Thoracic aorta (tissue), 2 donors: ENCODE measurements at regions not wholly inside any gene's neighbourhood (a gene's known extent, or its start where the extent isn't known, plus 50 kb on each side); places are given as distances from the start of the nearest gene placed in this dataset.

Experiments used
- ATAC-seq: fragments of 150-250 bp; one replicate; pipeline ENCODE4 v1.8.0; 2017; ENCODE audit warnings: low read depth; ENCODE audit not compliant: insufficient number of reproducible peaks, low FRiP score
- DNase-seq: peaks from one replicate; pipeline ENCODE4 v3.0.0-alpha.2; 2020; ENCODE audit warnings: low spot score
- H3K27ac ChIP-seq, 2 donors: fragments of 200-600 bp; sonication (generic); 1 replicate in 1 of 2; 2 replicates in 1 of 2; pipeline ENCODE4 v1.5.1; 2016; ENCODE audit warnings: mild to moderate bottlenecking in 2 of 2, moderate library complexity in 2 of 2
- H3K27me3 ChIP-seq: fragments of 200-600 bp; sonication (generic); replicated peaks from 2 replicates; pipeline ENCODE4 v1.6.0; 2016; ENCODE audit warnings: mild to moderate bottlenecking; ENCODE audit not compliant: insufficient read depth
- H3K36me3 ChIP-seq: fragments of 200-600 bp; sonication (generic); one replicate; pipeline ENCODE4 v1.5.1; 2016
- H3K4me1 ChIP-seq, 2 donors: fragments of 200-600 bp; sonication (generic); 1 replicate in 1 of 2; 2 replicates in 1 of 2; pipeline versions ENCODE4 v1.5.1 to v1.6.0; 2016; ENCODE audit warnings: low read depth in 2 of 2, mild to moderate bottlenecking in 1 of 2; ENCODE audit not compliant: control insufficient read depth in 1 of 2
- H3K4me3 ChIP-seq: fragments of 200-600 bp; sonication (generic); 2 replicates; pipeline ENCODE4 v1.5.1; 2016; ENCODE audit warnings: mild to moderate bottlenecking
- H3K9me3 ChIP-seq: fragments of 200-600 bp; sonication (generic); 2 replicates; pipeline ENCODE4 v1.5.1; 2016
- CTCF ChIP-seq: fragments of 200-600 bp; sonication (generic); IDR thresholded peaks from one replicate; pipeline ENCODE4 v1.5.1; 2019; ENCODE audit warnings: antibody characterized with exemption

GRCh38 chr7:3235322-3235721 lies 65.7 kb upstream of the SDK1 start:
- H3K9me3 ChIP-seq: no peaks in the 10 kb centered on the region
- H3K4me3 ChIP-seq: no peak overlapping the region
- ATAC-seq: no peak
- H3K27ac ChIP-seq: no peak overlapping the region
- peaks cover 8 to 34% of the 10 kb centered on the region in 2 donors for H3K4me1 ChIP-seq
- no peak for TF ChIP-seq CTCF
- no peak for DNase-seq
- H3K36me3 ChIP-seq: no peaks in the 10 kb centered on the region
- no peaks in the 10 kb centered on the region for H3K27me3 ChIP-seq

GRCh38 chr7:3236268-3236667 lies 64.8 kb upstream of the SDK1 start:
- Histone ChIP-seq H3K9me3 (no peaks in the 10 kb centered on the region), H3K36me3 (no peaks in the 10 kb centered on the region), H3K4me1 (peaks cover 8 to 28% of the 10 kb centered on the region in 2 donors), H3K4me3 (no peak overlapping the region), H3K27ac (no peak overlapping the region), H3K27me3 (no peaks in the 10 kb centered on the region)
- no peak for DNase-seq
- no peak for TF ChIP-seq CTCF
- no peak for ATAC-seq

- ATAC-seq (no peak), DNase-seq (no peak)
- Histone ChIP-seq H3K9me3 (no peaks in the 10 kb centered on the region), H3K36me3 (no peaks in the 10 kb centered on the region), H3K4me3 (no peak overlapping the region), H3K4me1 (peaks cover 0 to 14% of the 10 kb centered on the region in 2 donors), H3K27me3 (no peaks in the 10 kb centered on the region), H3K27ac (no peak overlapping the region)
- no peak for TF ChIP-seq CTCF
Observed at GRCh38 chr7:3238525-3239210, 62.4 kb upstream of the SDK1 start.

GRCh38 chr7:3239291-3239691 lies 61.8 kb upstream of the SDK1 start:
- Histone ChIP-seq H3K9me3 (no peaks in the 10 kb centered on the region), H3K27ac (no peak overlapping the region), H3K27me3 (no peaks in the 10 kb centered on the region), H3K36me3 (no peaks in the 10 kb centered on the region), H3K4me3 (no peak overlapping the region), H3K4me1 (peaks cover 3 to 14% of the 10 kb centered on the region in 2 donors)
- ATAC-seq (no peak), DNase-seq (no peak)
- TF ChIP-seq CTCF: no peak

GRCh38 chr7:3240826-3241430 lies 60.1 kb upstream of the SDK1 start:
- ATAC-seq (no peak), DNase-seq (no peak)
- Histone ChIP-seq H3K4me3 (no peak overlapping the region), H3K9me3 (no peaks in the 10 kb centered on the region), H3K36me3 (no peaks in the 10 kb centered on the region), H3K27me3 (no peaks in the 10 kb centered on the region), H3K4me1 (peaks cover 9 to 30% of the 10 kb centered on the region in 2 donors), H3K27ac (no peak overlapping the region)
- TF ChIP-seq CTCF: no peak
